ENCODE measurements at regions not wholly inside any gene's neighbourhood (a gene's known extent, or its start where the extent isn't known, plus 50 kb on each side); places are given as distances from the start of the nearest gene placed in this dataset.
"Not testable (repeated sequence)": the region's sequence is repeated elsewhere in the genome, so short reads cannot be mapped to it uniquely, and the experiment has no call there.

GRCh38 chr12:33834672-33835071, 187.6 kb upstream of the ALG10 start:
- no peak for DNase-seq

GRCh38 chr12:33876618-33877017, 145.7 kb upstream of the ALG10 start:
- DNase-seq, result no peak

- no peak for DNase-seq
Measured at GRCh38 chr12:33892425-33892824, 129.9 kb upstream of the ALG10 start.

DNA sequence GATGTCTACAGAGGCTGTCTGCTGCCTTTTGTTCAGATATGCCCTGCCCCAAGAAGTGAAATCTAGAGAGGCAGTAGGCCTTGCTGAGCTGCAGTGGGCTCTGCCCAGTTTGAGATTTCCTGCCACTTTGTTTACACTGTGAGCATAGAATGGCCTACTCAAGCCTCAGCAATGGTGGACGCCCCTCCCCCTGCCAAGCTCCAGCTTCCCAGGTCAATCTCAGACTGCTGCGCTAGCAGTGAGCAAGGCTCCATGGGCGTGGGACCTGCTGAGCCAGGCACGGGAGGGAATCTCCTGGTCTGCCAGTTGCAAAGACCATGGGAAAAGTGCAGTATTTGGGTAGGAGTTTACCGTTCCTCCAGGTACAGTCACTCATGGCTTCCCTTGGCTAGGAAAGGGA, 101.8 kb upstream of the ALG10 start:
- DNase-seq, result not testable (repeated sequence)

DNA sequence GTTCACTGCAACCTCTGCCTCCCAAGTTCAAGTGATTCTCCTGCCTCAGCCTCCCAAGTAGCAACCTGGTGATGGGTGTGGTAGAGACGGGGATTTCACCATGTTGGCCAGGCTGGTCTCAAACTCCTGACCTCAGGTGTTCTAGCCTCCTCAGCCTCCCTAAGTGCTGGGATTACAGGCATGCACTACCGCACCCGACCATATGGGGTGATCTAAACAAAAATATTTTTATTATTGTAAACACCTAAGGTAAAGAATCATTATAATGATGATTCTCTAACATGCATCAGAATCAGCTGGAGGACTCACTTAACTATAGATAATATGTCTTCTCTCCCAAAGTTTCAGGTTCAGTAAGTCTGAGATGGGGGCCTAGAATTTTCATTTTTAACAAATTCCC, 96.2 kb upstream of the ALG10 start:
- DNase-seq, result no peak

GRCh38 chr12:33937669-33938068, 84.6 kb upstream of the ALG10 start:
- DNase-seq, result not testable (repeated sequence)

- DNase-seq, result no peak
Measured at GRCh38 chr12:33942172-33942571, 80.1 kb upstream of the ALG10 start.

DNA sequence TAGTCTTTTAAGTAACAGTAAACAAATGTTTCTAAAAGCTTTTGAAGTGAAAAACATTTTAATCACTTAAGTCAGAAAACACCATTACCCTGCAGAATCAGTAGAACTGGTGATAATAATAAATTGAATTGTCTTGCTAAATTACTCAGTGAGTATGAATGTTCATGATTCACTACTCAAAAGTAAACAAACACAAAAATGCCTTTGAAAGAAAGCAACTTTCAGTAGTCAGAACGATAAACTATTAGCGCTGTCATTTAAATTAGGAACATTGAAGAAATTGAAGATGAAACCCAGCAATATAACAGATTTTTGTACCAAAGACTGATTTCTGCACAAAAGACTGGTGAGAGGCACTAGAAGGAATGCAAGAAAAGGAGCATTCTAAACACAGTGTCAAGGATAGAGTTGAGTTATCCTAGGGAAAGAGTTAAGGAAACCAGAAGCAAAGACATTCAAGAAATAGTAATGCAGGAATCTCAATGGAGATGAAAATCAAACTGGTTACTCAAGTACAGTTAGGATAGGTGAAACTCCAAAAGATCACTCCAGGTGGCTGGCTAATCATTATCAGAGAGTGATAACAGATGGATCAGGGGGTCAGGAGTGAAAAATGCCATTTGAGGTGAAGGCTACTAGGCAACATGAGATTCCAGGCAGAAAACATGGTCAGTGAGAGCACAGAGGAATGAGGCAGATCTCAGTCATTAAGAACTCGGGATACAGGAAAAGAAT, 77.4 kb upstream of the ALG10 start:
- DNase-seq, result no peak

DNA sequence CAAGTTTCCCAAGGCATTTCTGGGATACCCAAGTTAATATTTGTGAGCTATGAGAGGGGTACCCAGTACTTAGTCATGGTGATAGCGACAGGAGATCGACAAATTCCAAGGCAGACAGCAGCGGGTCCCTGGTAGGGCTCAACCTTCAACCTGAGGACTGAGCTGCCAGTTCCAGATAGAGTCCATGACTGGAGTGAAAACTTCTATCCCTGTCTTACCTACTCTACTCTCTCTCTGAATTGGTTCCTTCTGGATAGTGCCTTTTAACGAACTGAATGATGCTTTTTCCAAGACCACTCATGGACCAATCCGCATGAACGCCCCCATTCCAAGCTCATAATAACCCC, 76.9 kb upstream of the ALG10 start:
- no peak for DNase-seq

DNA sequence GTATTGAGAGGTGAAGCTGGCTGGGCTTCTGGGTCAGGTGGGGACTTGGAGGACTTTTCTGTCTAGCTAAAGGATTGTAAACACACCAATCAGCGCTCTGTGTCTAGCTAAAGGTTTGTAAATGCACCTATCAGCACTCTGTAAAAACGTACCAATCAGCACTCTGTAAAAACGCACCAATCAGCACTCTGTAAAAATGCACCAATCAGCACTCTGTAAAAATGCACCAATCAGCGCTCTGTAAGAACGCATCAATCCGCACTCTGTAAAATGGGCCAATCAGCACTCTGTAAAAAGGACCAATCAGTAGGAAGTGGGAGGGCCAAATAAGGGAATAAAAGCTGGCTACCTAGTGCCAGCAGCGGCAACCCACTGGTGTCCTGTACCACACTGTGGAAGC, 56.1 kb upstream of the ALG10 start:
- DNase-seq, result not testable (repeated sequence)

GRCh38 chr12:33967760-33968159, 54.5 kb upstream of the ALG10 start:
- DNase-seq, result no peak

Measured in fibroblast of skin of right biceps (primary cell).